ENCODE measurements at regions not wholly inside any gene's neighbourhood (a gene's known extent, or its start where the extent isn't known, plus 50 kb on each side); places are given as distances from the start of the nearest gene placed in this dataset.

DNA sequence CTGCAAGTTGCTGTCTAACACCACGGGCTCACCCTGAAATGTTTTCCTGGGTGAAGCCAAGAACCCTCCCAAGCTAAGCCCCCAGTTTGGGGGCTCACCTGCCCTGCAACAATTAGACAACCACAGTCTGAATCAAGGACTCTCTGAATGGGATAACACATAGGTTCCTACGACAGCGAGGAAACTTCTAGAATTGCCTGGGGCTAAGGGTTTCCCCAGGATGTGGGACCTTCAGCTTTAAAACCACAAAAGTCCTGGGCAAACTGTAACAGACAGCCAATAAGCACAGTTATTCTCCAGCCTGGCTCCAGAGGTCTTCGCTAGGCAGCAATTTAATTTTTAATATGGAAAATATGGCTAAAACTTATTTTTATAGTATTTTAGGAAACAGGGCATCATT is 162.6 kb downstream of the PRKX start:
- Histone ChIP-seq H3K23me2 (ENCODE audit: low read depth, low read length) (no peaks in the 10 kb centered on the region), H3K4me2 (ENCODE audit: insufficient read depth in 1 of 2, low read depth in 2 of 2, low read length in 2 of 2) (no peak overlapping the region), H2BK5ac (ENCODE audit: low read depth, low read length) (no peak overlapping the region), H3K18ac (ENCODE audit: extremely low read depth, low read length) (no peak overlapping the region), H3K14ac (ENCODE audit: insufficient read length) (no peak overlapping the region), H3K4me1 (replicated peaks in 1 of 4; ENCODE audit: control insufficient read depth in 3 of 4, insufficient read depth in 4 of 4, low read length in 3 of 4) (peaks cover 0 to 5% (median 3%) of the 10 kb centered on the region in 4 experiments; a peak in 4 of 7 replicates), H3K79me1 (ENCODE audit: low read depth, low read length) (no peaks in the 10 kb centered on the region), H4K8ac (ENCODE audit: extremely low read depth, insufficient read depth, low read length) (no peak overlapping the region), H2AK5ac (ENCODE audit: low read depth, low read length) (no peak overlapping the region), H2BK20ac (ENCODE audit: low read length) (no peak overlapping the region), H3K27me3 (replicated peaks in 1 of 4; ENCODE audit: control insufficient read depth in 3 of 4, extremely low read depth in 1 of 4, insufficient read depth in 3 of 4, low read length in 3 of 4) (no peaks in the 10 kb centered on the region), H3K4me3 (ENCODE audit: extremely low read depth in 1 of 4, insufficient read depth in 2 of 4, low read depth in 3 of 4, low read length in 4 of 4) (no peak overlapping the region), H2BK120ac (replicated peaks; ENCODE audit: low read depth, low read length) (no peak overlapping the region), H3K79me2 (ENCODE audit: control insufficient read depth in 1 of 2, insufficient read depth in 2 of 2, low read length in 2 of 2) (no peaks in the 10 kb centered on the region), H3K4ac (replicated peaks; ENCODE audit: insufficient read length, low read depth, low read length) (no peak overlapping the region), H4K5ac (ENCODE audit: insufficient read length, low read depth, low read length) (no peak overlapping the region), H3K9ac (replicated peaks in 1 of 4; ENCODE audit: extremely low read depth in 1 of 4, low read depth in 3 of 4, low read length in 3 of 4) (no peak overlapping the region), H2BK15ac (ENCODE audit: low read length) (no peak overlapping the region), H3K9me3 (ENCODE audit: insufficient read depth in 2 of 2, low read depth in 1 of 2, low read length in 1 of 2) (no peaks in the 10 kb centered on the region), H4K91ac (replicated peaks; ENCODE audit: insufficient read length, low read length) (no peak overlapping the region), H3K56ac (replicated peaks; ENCODE audit: insufficient read length, low read depth, low read length) (no peak overlapping the region), H3K36me3 (ENCODE audit: control insufficient read depth in 2 of 4, insufficient read depth in 4 of 4, low read length in 3 of 4) (no peaks in the 10 kb centered on the region), H4K20me1 (replicated peaks in 1 of 2; ENCODE audit: control insufficient read depth in 1 of 2, insufficient read depth in 2 of 2, low read length in 2 of 2) (no peaks in the 10 kb centered on the region), H2BK12ac (ENCODE audit: low read depth, low read length) (no peak overlapping the region), H3K23ac (ENCODE audit: insufficient read length) (no peak overlapping the region), H3K27ac (ENCODE audit: low read depth, low read length) (no peak overlapping the region), H2AFZ (ENCODE audit: low read length) (no peak overlapping the region)
- CTCF ChIA-PET (ENCODE audit: partially characterized antibody): no interaction called here
- DNase-seq (ENCODE audit: low read depth in 1 of 2, low spot score in 2 of 2) (no peak), FAIRE-seq (no peak)
- TF ChIP-seq CBX5 (IDR thresholded peaks at IDR 0.05; ENCODE audit: low read depth, low read length): no peak
- no peak for TF ChIP-seq POLR2A (IDR thresholded peaks at IDR 0.05; ENCODE audit: control extremely low read depth in 1 of 2, low read depth in 2 of 2, low read length in 2 of 2)
- TF ChIP-seq SIRT6 (IDR thresholded peaks at IDR 0.05; ENCODE audit: low read length): no peak
- no peak for TF ChIP-seq HDAC2 (IDR thresholded peaks at IDR 0.05; ENCODE audit: borderline replicate concordance in 1 of 2, low read depth in 2 of 2, low read length in 2 of 2)
- TF ChIP-seq TAF7 (optimal IDR thresholded peaks at IDR 0.05; ENCODE audit: borderline replicate concordance, low read depth, low read length): no peak
- no peak for TF ChIP-seq EP300 (IDR thresholded peaks at IDR 0.05; ENCODE audit: borderline replicate concordance in 1 of 2, low read depth in 2 of 2, low read length in 2 of 2)
- TF ChIP-seq YY1 (IDR thresholded peaks at IDR 0.05; ENCODE audit: low read depth, low read length): no peak
- no peak for TF ChIP-seq SIX5 (IDR thresholded peaks at IDR 0.05; ENCODE audit: low read depth, low read length)
- TF ChIP-seq NRF1 (IDR thresholded peaks at IDR 0.05; ENCODE audit: low read depth, low read length): no peak
- TF ChIP-seq SP2 (IDR thresholded peaks at IDR 0.05; ENCODE audit: low read length): no peak
- TF ChIP-seq TAF1 (IDR thresholded peaks at IDR 0.05; ENCODE audit: low read depth, low read length): no peak
- no peak for TF ChIP-seq KDM1A (IDR thresholded peaks at IDR 0.05; ENCODE audit: borderline replicate concordance, low read length)
- TF ChIP-seq ASH2L (IDR thresholded peaks at IDR 0.05; ENCODE audit: low read length): no peak
- TF ChIP-seq, protein P1, sequence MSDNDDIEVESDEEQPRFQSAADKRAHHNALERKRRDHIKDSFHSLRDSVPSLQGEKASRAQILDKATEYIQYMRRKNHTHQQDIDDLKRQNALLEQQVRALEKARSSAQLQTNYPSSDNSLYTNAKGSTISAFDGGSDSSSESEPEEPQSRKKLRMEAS (IDR thresholded peaks at IDR 0.05): no peak
- no peak for TF ChIP-seq BRCA1 (IDR thresholded peaks at IDR 0.05; ENCODE audit: low read depth, low read length)
- no peak for TF ChIP-seq ZNF274 (IDR thresholded peaks at IDR 0.05; ENCODE audit: borderline replicate concordance, extremely low read depth, low read length)
- 55% methylated on average over 2 of the region's 4 CpGs; no CpG with 5 or more reads in 1 of the 2 experiments for WGBS, 2 experiments (ENCODE audit: extremely low coverage in 1 of 2, insufficient coverage in 1 of 2, insufficient read length in 1 of 2, insufficient replicate concordance in 2 of 2, low coverage in 1 of 2, low lambda C conversion rate in 2 of 2, missing lambda C conversion rate in 1 of 2)
- POLR2A ChIA-PET (ENCODE audit: partially characterized antibody): no interaction called here

Data from H1 (cell line).